ENCODE measurements at regions not wholly inside any gene's neighbourhood (a gene's known extent, or its start where the extent isn't known, plus 50 kb on each side); places are given as distances from the start of the nearest gene placed in this dataset.
A peak's percentile ranks its signal among the peaks of the same experiment; 100 is the strongest.

GRCh38 chr2:19031642-19032041, 326.8 kb downstream of the OSR1 start:
- H3K36me3 ChIP-seq (ENCODE audit: low read depth), result no peaks in the 10 kb centered on the region
- H3K79me2 ChIP-seq (ENCODE audit: insufficient read depth), result no peaks in the 10 kb centered on the region
- no peak overlapping the region for H3K4me2 ChIP-seq (ENCODE audit: unreplicated experiment)
- in situ Hi-C loops (cut with MboI), result no loop called here
- H3K27me3 ChIP-seq (replicated peaks; ENCODE audit: insufficient read depth), result no peaks in the 10 kb centered on the region
- WGBS, 2 experiments (ENCODE audit: low coverage in 1 of 2, low lambda C conversion rate in 2 of 2, missing lambda C conversion rate in 2 of 2), result 52 to 56% methylated on average over 1 of the region's 1 CpG
- H3K9me3 ChIP-seq (ENCODE audit: low read depth), result no peaks in the 10 kb centered on the region
- H3K27ac ChIP-seq, result no peak overlapping the region
- H3K9ac ChIP-seq, result no peak overlapping the region
- H3F3A ChIP-seq (ENCODE audit: insufficient read depth), result no peaks in the 10 kb centered on the region
- H3K4me3 ChIP-seq, result no peak overlapping the region
- H4K20me1 ChIP-seq (ENCODE audit: insufficient read depth), result no peaks in the 10 kb centered on the region
- DNase-seq, result peak; percentile 32
- H2AFZ ChIP-seq, result peak overlapping the region; percentile 7; the same call in 1 of the 2 replicates
- no peak for TF ChIP-seq EZH2 (IDR thresholded peaks at IDR 0.05; ENCODE audit: insufficient read depth, poor library complexity, severe bottlenecking)
- TF ChIP-seq EZH2phosphoT487 (IDR thresholded peaks at IDR 0.05; ENCODE audit: insufficient read depth, low read depth), result no peak
- 0 out of 2 replicates have a peak, but pooled peaks cover 7% of the 10 kb centered on the region for H3K9me2 ChIP-seq (ENCODE audit: insufficient read depth)
- peaks cover 17% of the 10 kb centered on the region; the same call in 1 of the 2 replicates for H3K4me1 ChIP-seq (ENCODE audit: insufficient read depth)

DNA sequence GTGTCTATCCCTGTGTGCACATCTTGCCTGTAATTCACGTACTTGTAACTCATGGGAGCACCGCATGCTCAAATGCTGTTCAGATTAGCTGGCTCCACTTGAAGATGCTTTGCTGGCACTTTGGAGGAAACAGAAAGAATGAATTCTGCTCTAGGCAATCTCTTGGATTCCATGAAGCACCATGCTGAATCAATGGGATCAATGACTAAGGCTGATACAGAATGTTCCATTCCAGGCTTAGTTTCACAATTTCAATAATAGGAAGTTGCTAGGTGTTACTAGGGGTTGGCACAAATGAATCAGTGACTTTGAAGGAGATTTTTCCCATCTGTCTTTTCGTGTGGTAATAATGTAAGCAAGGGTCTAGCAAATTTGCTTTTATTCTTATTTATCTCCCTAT, 328.8 kb downstream of the OSR1 start:
- no peaks in the 10 kb centered on the region for H3F3A ChIP-seq (ENCODE audit: insufficient read depth)
- in situ Hi-C loops (cut with MboI), result no loop called here
- no peak overlapping the region for H2AFZ ChIP-seq
- peak; percentile 13 for DNase-seq
- no peaks in the 10 kb centered on the region for H4K20me1 ChIP-seq (ENCODE audit: insufficient read depth)
- H3K9me3 ChIP-seq (ENCODE audit: low read depth), result no peaks in the 10 kb centered on the region
- H3K79me2 ChIP-seq (ENCODE audit: insufficient read depth), result no peaks in the 10 kb centered on the region
- TF ChIP-seq EZH2 (IDR thresholded peaks at IDR 0.05; ENCODE audit: insufficient read depth, poor library complexity, severe bottlenecking), result no peak
- no peak for TF ChIP-seq EZH2phosphoT487 (IDR thresholded peaks at IDR 0.05; ENCODE audit: insufficient read depth, low read depth)
- H3K4me3 ChIP-seq, result no peak overlapping the region
- peaks cover 13% of the 10 kb centered on the region; the same call in 1 of the 2 replicates for H3K4me1 ChIP-seq (ENCODE audit: insufficient read depth)
- 95 to 98% methylated on average over 3 of the region's 3 CpGs for WGBS, 2 experiments (ENCODE audit: low coverage in 1 of 2, low lambda C conversion rate in 2 of 2, missing lambda C conversion rate in 2 of 2)
- no peaks in the 10 kb centered on the region for H3K36me3 ChIP-seq (ENCODE audit: low read depth)
- H3K9ac ChIP-seq, result no peak overlapping the region
- H3K4me2 ChIP-seq (ENCODE audit: unreplicated experiment), result no peak overlapping the region
- no peaks in the 10 kb centered on the region for H3K27me3 ChIP-seq (replicated peaks; ENCODE audit: insufficient read depth)
- H3K9me2 ChIP-seq (ENCODE audit: insufficient read depth), result 0 out of 2 replicates have a peak, but pooled peaks cover 7% of the 10 kb centered on the region
- no peak overlapping the region for H3K27ac ChIP-seq

DNA sequence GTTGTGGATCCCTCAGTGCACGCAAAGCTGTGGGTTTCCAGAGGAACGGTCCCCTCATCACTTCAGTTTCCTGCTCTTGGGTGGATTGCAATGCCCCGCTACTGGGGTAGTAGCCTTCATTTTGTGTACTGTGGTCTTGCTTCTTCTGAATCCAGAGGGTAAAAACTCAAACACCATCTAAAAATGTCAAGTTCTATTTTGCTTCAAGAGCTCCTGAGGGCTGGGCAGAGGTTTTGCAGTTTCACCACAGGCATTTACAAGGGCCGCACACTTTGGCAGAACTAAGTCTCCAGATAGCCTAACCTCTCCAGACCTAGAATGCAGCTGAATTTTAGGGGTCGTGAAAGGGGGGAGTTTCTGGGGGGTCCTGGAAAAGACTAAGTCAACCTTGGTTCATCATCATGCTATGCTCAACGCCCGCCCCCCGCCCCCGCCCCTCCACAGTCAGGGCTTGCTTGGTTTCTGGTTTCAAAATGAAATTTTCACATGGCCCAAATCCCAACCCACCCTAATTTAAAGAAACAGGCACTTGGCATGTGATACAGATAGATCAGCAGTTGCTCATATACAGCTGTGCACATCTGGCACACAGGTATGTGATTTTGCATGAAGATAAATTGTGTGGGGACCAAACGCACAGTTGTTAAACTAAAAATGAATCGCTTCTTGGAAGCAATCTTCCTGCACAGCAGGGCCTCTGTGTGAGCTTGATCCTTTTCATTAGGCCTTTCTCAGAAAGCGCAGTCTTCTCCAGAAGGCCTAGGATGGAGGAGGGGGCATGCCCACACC, 329.6 kb downstream of the OSR1 start:
- in situ Hi-C loops (cut with MboI), result no loop called here
- no peak overlapping the region for H2AFZ ChIP-seq
- H4K20me1 ChIP-seq (ENCODE audit: insufficient read depth), result no peaks in the 10 kb centered on the region
- H3K36me3 ChIP-seq (ENCODE audit: low read depth), result no peaks in the 10 kb centered on the region
- 90 to 92% methylated on average over 12 of the region's 12 CpGs for WGBS, 2 experiments (ENCODE audit: low coverage in 1 of 2, low lambda C conversion rate in 2 of 2, missing lambda C conversion rate in 2 of 2)
- no peak overlapping the region for H3K9ac ChIP-seq
- 0 out of 2 replicates have a peak, but pooled peaks cover 7% of the 10 kb centered on the region for H3K9me2 ChIP-seq (ENCODE audit: insufficient read depth)
- peaks cover 13% of the 10 kb centered on the region; the same call in 1 of the 2 replicates for H3K4me1 ChIP-seq (ENCODE audit: insufficient read depth)
- no peak for TF ChIP-seq EZH2phosphoT487 (IDR thresholded peaks at IDR 0.05; ENCODE audit: insufficient read depth, low read depth)
- no peak for TF ChIP-seq EZH2 (IDR thresholded peaks at IDR 0.05; ENCODE audit: insufficient read depth, poor library complexity, severe bottlenecking)
- no peaks in the 10 kb centered on the region for H3K9me3 ChIP-seq (ENCODE audit: low read depth)
- no peak for DNase-seq
- no peak overlapping the region for H3K4me3 ChIP-seq
- no peaks in the 10 kb centered on the region for H3K79me2 ChIP-seq (ENCODE audit: insufficient read depth)
- no peaks in the 10 kb centered on the region for H3F3A ChIP-seq (ENCODE audit: insufficient read depth)
- no peak overlapping the region for H3K4me2 ChIP-seq (ENCODE audit: unreplicated experiment)
- no peaks in the 10 kb centered on the region for H3K27me3 ChIP-seq (replicated peaks; ENCODE audit: insufficient read depth)
- no peak overlapping the region for H3K27ac ChIP-seq

- no peak overlapping the region for H3K4me2 ChIP-seq (ENCODE audit: unreplicated experiment)
- no peak for TF ChIP-seq EZH2 (IDR thresholded peaks at IDR 0.05; ENCODE audit: insufficient read depth, poor library complexity, severe bottlenecking)
- no peak for TF ChIP-seq EZH2phosphoT487 (IDR thresholded peaks at IDR 0.05; ENCODE audit: insufficient read depth, low read depth)
- H3K4me3 ChIP-seq, result no peak overlapping the region
- no peaks in the 10 kb centered on the region for H3K27me3 ChIP-seq (replicated peaks; ENCODE audit: insufficient read depth)
- H3K9me2 ChIP-seq (ENCODE audit: insufficient read depth), result 0 out of 2 replicates have a peak, but pooled peaks cover 3% of the 10 kb centered on the region
- in situ Hi-C loops (cut with MboI), result no loop called here
- no peak overlapping the region for H2AFZ ChIP-seq
- no peak for DNase-seq
- H4K20me1 ChIP-seq (ENCODE audit: insufficient read depth), result no peaks in the 10 kb centered on the region
- H3F3A ChIP-seq (ENCODE audit: insufficient read depth), result peaks cover 7% of the 10 kb centered on the region; the same call in 1 of the 2 replicates
- H3K9ac ChIP-seq, result no peak overlapping the region
- H3K27ac ChIP-seq, result no peak overlapping the region
- WGBS, 2 experiments (ENCODE audit: low coverage in 1 of 2, low lambda C conversion rate in 2 of 2, missing lambda C conversion rate in 2 of 2), result 87 to 93% methylated on average over 5 of the region's 5 CpGs
- H3K9me3 ChIP-seq (ENCODE audit: low read depth), result no peaks in the 10 kb centered on the region
- no peaks in the 10 kb centered on the region for H3K36me3 ChIP-seq (ENCODE audit: low read depth)
- no peaks in the 10 kb centered on the region for H3K79me2 ChIP-seq (ENCODE audit: insufficient read depth)
- peaks cover 17% of the 10 kb centered on the region; the same call in 1 of the 2 replicates for H3K4me1 ChIP-seq (ENCODE audit: insufficient read depth)
Measured at GRCh38 chr2:19027626-19028025, 330.8 kb downstream of the OSR1 start.
